SK-N-SH treated with all-trans-retinoic acid at 6 μM for 48 hours (cell line): ENCODE measurements at regions not wholly inside any gene's neighbourhood (a gene's known extent, or its start where the extent isn't known, plus 50 kb on each side); places are given as distances from the start of the nearest gene placed in this dataset.

ENCODE experiments used
- PATZ1 ChIP-seq: fragments of 250-450 bp; sonication (Bioruptor Pico); IDR thresholded peaks from 2 replicates; pipeline ENCODE4 v1.8.0; 2020; ENCODE audit warnings: mild to moderate bottlenecking, moderate library complexity, borderline replicate concordance
- PPARA ChIP-seq: fragments of 250-450 bp; sonication (Bioruptor Pico); IDR thresholded peaks from 2 replicates; pipeline ENCODE4 v1.5.0; 2020; ENCODE audit warnings: mild to moderate bottlenecking, borderline replicate concordance

- no peak for TF ChIP-seq PATZ1 (CRISPR knock-in tag)
- no peak for TF ChIP-seq PPARA
These were observed 950.0 kb upstream of the MIR17HG start for GRCh38 chr13:90397503-90397902.
